Hepatocyte (in vitro differentiated cells): ENCODE measurements at regions not wholly inside any gene's neighbourhood (a gene's known extent, or its start where the extent isn't known, plus 50 kb on each side); places are given as distances from the start of the nearest gene placed in this dataset.

Experiments
- CTCF ChIP-seq: fragments of 200-600 bp; sonication (generic); IDR thresholded peaks from 2 replicates; pipeline ENCODE4 v1.5.1; 2016; ENCODE audit warnings: antibody characterized with exemption, mild to moderate bottlenecking; ENCODE audit not compliant: poor library complexity
- EZH2phosphoT487 ChIP-seq: fragments of 200-600 bp; sonication (generic); IDR thresholded peaks from one replicate; pipeline ENCODE4 v1.6.1; 2018; ENCODE audit warnings: antibody characterized with exemption, mild to moderate bottlenecking, low read depth, moderate library complexity; ENCODE audit not compliant: unreplicated experiment, severe bottlenecking

- TF ChIP-seq CTCF (no peak), EZH2phosphoT487 (no peak)
Measured at GRCh38 chr5:34544403-34544802, 111.7 kb upstream of the RAI14 start.
